K562 (cell line): ENCODE measurements at regions not wholly inside any gene's neighbourhood (a gene's known extent, or its start where the extent isn't known, plus 50 kb on each side); places are given as distances from the start of the nearest gene placed in this dataset.

Experiments
- ATF1 ChIP-seq, 2 experiments: fragments of 450-650 bp in 1 of 2; IDR thresholded peaks; 2 replicates each; pipeline ENCODE4 v1.6.1; 2016; ENCODE audit warnings: missing compliant biosample characterization in 1 of 2, missing genetic modification characterization in 1 of 2
- CXXC5 ChIP-seq: fragments of 250-450 bp; sonication (Bioruptor Pico); IDR thresholded peaks from 2 replicates; pipeline ENCODE4 v1.8.0; 2022; ENCODE audit warnings: inconsistent platforms, mild to moderate bottlenecking, moderate library complexity
- GABPB1 ChIP-seq: sonication (generic); formaldehyde crosslinking; IDR thresholded peaks from 2 replicates; pipeline ENCODE4 v1.8.0; 2022; ENCODE audit warnings: mild to moderate bottlenecking, missing genetic modification reagents
- POLR2AphosphoS5 ChIP-seq: IDR thresholded peaks from 2 replicates; pipeline ENCODE4 v1.6.1; 2011; ENCODE audit warnings: mild to moderate bottlenecking, low read depth, low read length, moderate library complexity; ENCODE audit not compliant: control insufficient read depth, insufficient read depth
- SOX6 ChIP-seq: fragments of 450-650 bp; IDR thresholded peaks from 2 replicates; pipeline ENCODE4 v1.6.1; 2014; ENCODE audit warnings: mild to moderate bottlenecking
- ZNF311 ChIP-seq: fragments of 250-450 bp; sonication (Bioruptor Pico); IDR thresholded peaks from 2 replicates; pipeline ENCODE4 v1.4.0; 2020; ENCODE audit warnings: mild to moderate bottlenecking, moderate library complexity
- ZNF586 ChIP-seq: fragments of 450-650 bp; formaldehyde crosslinking; conservative IDR thresholded peaks from 2 replicates; pipeline ENCODE4 v1.4.0; 2020; ENCODE audit warnings: mild to moderate bottlenecking, moderate library complexity
- ZNF695 ChIP-seq: fragments of 450-650 bp; formaldehyde crosslinking; IDR thresholded peaks from 2 replicates; pipeline ENCODE4 v1.4.0; 2020; ENCODE audit warnings: mild to moderate bottlenecking, moderate library complexity
- TF ChIP-seq, protein P1 (sequence below): fragments of 150-350 bp; IDR thresholded peaks from 2 replicates; pipeline ENCODE4 v1.6.1; 2014; ENCODE audit warnings: low read depth, mild to moderate bottlenecking, low read length, borderline replicate concordance
- TF ChIP-seq, protein P2 (sequence below), 3 experiments: fragments of 200-800 bp in 1 of 3; fragments of 250-450 bp in 1 of 3; fragments of 450-650 bp in 1 of 3; sonication (Bioruptor Pico) in 1 of 3; sonication (Bioruptor generic) in 1 of 3; formaldehyde crosslinking in 1 of 3; IDR thresholded peaks; 2 replicates each; pipeline versions ENCODE4 v1.6.1 to v1.8.0; 2016 to 2022; ENCODE audit warnings: mild to moderate bottlenecking in 2 of 3, missing genetic modification characterization in 2 of 3, missing compliant biosample characterization in 1 of 3, moderate library complexity in 1 of 3
- TF ChIP-seq, protein P3 (sequence below): fragments of 450-650 bp; formaldehyde crosslinking; IDR thresholded peaks from 2 replicates; pipeline ENCODE4 v1.4.0; 2022; ENCODE audit warnings: mild to moderate bottlenecking, moderate library complexity
- TF ChIP-seq, protein P4 (sequence below): fragments of 450-650 bp; IDR thresholded peaks from 2 replicates; pipeline ENCODE4 v1.6.1; 2017; ENCODE audit warnings: mild to moderate bottlenecking, moderate library complexity
- TF ChIP-seq, protein P5 (sequence below): fragments of 250-450 bp; sonication (Bioruptor Pico); IDR thresholded peaks from 2 replicates; pipeline ENCODE4 v1.5.0; 2022; ENCODE audit warnings: mild to moderate bottlenecking
- TF ChIP-seq, protein P6 (sequence below): fragments of 250-450 bp; sonication (Bioruptor Pico); IDR thresholded peaks from 2 replicates; pipeline ENCODE4 v1.8.0; 2022; ENCODE audit warnings: moderate library complexity, mild to moderate bottlenecking, inconsistent platforms

DNA sequence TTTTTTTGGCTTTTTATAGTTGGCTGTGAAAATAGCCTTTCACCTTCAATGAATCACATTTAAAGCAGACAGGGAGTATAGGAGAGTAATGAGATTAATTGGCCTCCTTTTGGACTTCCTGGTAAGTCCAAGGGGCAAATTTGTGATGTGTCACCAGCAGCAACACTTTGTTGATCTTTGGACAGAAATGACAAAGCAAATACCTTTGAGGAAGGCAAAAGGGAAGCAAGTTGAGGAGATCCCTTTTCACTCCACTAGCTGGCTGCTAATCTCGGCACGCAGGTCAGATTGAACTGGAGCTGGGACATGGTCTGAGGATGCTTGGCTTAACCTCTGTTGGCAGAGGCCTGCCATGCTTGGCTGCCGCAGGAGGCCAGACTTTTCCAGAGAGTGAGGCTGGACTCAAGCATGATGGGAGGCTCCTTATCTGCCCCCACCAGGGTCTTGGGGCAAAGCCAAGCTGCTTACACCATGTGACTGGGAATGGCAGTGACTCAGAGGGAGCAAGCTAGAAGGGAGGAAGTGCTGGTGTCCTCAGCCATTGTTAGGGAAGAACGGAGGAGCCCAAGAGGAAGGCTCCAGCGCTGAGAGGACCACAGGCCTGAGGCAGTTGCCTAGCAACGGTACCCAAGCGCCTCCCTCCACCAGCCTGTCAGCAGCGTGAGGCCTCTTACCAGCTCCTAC, 174.5 kb upstream of the MAP1B start (continued):
- TF ChIP-seq, protein P1, sequence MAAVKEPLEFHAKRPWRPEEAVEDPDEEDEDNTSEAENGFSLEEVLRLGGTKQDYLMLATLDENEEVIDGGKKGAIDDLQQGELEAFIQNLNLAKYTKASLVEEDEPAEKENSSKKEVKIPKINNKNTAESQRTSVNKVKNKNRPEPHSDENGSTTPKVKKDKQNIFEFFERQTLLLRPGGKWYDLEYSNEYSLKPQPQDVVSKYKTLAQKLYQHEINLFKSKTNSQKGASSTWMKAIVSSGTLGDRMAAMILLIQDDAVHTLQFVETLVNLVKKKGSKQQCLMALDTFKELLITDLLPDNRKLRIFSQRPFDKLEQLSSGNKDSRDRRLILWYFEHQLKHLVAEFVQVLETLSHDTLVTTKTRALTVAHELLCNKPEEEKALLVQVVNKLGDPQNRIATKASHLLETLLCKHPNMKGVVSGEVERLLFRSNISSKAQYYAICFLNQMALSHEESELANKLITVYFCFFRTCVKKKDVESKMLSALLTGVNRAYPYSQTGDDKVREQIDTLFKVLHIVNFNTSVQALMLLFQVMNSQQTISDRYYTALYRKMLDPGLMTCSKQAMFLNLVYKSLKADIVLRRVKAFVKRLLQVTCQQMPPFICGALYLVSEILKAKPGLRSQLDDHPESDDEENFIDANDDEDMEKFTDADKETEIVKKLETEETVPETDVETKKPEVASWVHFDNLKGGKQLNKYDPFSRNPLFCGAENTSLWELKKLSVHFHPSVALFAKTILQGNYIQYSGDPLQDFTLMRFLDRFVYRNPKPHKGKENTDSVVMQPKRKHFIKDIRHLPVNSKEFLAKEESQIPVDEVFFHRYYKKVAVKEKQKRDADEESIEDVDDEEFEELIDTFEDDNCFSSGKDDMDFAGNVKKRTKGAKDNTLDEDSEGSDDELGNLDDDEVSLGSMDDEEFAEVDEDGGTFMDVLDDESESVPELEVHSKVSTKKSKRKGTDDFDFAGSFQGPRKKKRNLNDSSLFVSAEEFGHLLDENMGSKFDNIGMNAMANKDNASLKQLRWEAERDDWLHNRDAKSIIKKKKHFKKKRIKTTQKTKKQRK: no peak
- TF ChIP-seq ZNF311 (CRISPR knock-in tag) (no peak), ZNF695 (CRISPR knock-in tag) (no peak), POLR2AphosphoS5 (no peak; the same call in 1 of the 2 replicates), SOX6 (peak; percentile 78), ZNF586 (CRISPR knock-in tag) (no peak), GABPB1 (no peak), CXXC5 (0 out of 2 replicates have a peak, but pooled peaks have one; percentile 25), ATF1 (CRISPR knock-in tag; IDR thresholded peaks at IDR 0.05) (no peak), ATF1 (tag; IDR thresholded peaks at IDR 0.05) (0 out of 2 replicates have a peak, but pooled peaks have one; percentile 29)
- TF ChIP-seq, protein P2, sequence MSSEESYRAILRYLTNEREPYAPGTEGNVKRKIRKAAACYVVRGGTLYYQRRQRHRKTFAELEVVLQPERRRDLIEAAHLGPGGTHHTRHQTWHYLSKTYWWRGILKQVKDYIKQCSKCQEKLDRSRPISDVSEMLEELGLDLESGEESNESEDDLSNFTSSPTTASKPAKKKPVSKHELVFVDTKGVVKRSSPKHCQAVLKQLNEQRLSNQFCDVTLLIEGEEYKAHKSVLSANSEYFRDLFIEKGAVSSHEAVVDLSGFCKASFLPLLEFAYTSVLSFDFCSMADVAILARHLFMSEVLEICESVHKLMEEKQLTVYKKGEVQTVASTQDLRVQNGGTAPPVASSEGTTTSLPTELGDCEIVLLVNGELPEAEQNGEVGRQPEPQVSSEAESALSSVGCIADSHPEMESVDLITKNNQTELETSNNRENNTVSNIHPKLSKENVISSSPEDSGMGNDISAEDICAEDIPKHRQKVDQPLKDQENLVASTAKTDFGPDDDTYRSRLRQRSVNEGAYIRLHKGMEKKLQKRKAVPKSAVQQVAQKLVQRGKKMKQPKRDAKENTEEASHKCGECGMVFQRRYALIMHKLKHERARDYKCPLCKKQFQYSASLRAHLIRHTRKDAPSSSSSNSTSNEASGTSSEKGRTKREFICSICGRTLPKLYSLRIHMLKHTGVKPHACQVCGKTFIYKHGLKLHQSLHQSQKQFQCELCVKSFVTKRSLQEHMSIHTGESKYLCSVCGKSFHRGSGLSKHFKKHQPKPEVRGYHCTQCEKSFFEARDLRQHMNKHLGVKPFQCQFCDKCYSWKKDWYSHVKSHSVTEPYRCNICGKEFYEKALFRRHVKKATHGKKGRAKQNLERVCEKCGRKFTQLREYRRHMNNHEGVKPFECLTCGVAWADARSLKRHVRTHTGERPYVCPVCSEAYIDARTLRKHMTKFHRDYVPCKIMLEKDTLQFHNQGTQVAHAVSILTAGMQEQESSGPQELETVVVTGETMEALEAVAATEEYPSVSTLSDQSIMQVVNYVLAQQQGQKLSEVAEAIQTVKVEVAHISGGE (CRISPR knock-in tag; IDR thresholded peaks at IDR 0.05): peak in 1 of 3 experiments; percentile 51; a peak in 1 of 6 replicates
- TF ChIP-seq, protein P3, sequence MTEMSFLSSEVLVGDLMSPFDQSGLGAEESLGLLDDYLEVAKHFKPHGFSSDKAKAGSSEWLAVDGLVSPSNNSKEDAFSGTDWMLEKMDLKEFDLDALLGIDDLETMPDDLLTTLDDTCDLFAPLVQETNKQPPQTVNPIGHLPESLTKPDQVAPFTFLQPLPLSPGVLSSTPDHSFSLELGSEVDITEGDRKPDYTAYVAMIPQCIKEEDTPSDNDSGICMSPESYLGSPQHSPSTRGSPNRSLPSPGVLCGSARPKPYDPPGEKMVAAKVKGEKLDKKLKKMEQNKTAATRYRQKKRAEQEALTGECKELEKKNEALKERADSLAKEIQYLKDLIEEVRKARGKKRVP (CRISPR knock-in tag): no peak
- TF ChIP-seq, protein P4, sequence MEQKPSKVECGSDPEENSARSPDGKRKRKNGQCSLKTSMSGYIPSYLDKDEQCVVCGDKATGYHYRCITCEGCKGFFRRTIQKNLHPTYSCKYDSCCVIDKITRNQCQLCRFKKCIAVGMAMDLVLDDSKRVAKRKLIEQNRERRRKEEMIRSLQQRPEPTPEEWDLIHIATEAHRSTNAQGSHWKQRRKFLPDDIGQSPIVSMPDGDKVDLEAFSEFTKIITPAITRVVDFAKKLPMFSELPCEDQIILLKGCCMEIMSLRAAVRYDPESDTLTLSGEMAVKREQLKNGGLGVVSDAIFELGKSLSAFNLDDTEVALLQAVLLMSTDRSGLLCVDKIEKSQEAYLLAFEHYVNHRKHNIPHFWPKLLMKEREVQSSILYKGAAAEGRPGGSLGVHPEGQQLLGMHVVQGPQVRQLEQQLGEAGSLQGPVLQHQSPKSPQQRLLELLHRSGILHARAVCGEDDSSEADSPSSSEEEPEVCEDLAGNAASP: no peak
- TF ChIP-seq, protein P5, sequence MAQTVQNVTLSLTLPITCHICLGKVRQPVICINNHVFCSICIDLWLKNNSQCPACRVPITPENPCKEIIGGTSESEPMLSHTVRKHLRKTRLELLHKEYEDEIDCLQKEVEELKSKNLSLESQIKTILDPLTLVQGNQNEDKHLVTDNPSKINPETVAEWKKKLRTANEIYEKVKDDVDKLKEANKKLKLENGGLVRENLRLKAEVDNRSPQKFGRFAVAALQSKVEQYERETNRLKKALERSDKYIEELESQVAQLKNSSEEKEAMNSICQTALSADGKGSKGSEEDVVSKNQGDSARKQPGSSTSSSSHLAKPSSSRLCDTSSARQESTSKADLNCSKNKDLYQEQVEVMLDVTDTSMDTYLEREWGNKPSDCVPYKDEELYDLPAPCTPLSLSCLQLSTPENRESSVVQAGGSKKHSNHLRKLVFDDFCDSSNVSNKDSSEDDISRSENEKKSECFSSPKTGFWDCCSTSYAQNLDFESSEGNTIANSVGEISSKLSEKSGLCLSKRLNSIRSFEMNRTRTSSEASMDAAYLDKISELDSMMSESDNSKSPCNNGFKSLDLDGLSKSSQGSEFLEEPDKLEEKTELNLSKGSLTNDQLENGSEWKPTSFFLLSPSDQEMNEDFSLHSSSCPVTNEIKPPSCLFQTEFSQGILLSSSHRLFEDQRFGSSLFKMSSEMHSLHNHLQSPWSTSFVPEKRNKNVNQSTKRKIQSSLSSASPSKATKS (CRISPR knock-in tag): no peak
- TF ChIP-seq, protein P6, sequence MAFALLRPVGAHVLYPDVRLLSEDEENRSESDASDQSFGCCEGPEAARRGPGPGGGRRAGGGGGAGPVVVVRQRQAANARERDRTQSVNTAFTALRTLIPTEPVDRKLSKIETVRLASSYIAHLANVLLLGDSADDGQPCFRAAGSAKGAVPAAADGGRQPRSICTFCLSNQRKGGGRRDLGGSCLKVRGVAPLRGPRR (CRISPR knock-in tag): no peak
